ENCODE measurements at regions not wholly inside any gene's neighbourhood (a gene's known extent, or its start where the extent isn't known, plus 50 kb on each side); places are given as distances from the start of the nearest gene placed in this dataset.

- ATAC-seq (ENCODE audit: low read depth), result no peak
Measured at GRCh38 chr5:58366461-58366860, 93.4 kb downstream of the PLK2 start.

GRCh38 chr5:58365791-58366190 lies 94.1 kb downstream of the PLK2 start:
- H3K9me3 Mint-ChIP-seq, result peaks cover 1% of the 10 kb centered on the region
- H3K27ac Mint-ChIP-seq, result no peak overlapping the region
- POLR2A ChIA-PET, result no interaction called here
- no peaks in the 10 kb centered on the region for H3K36me3 Mint-ChIP-seq
- DNase-seq (no peak), ATAC-seq (ENCODE audit: low read depth) (no peak)
- no peaks in the 10 kb centered on the region for H3K4me1 Mint-ChIP-seq
- H3K4me3 Mint-ChIP-seq, result no peak overlapping the region
- peaks cover 2% of the 10 kb centered on the region for H3K27me3 Mint-ChIP-seq

More at GRCh38 chr5:58366461-58366860, 93.4 kb downstream of the PLK2 start:
- Mint-ChIP-seq H3K36me3 (no peaks in the 10 kb centered on the region), H3K4me3 (no peak overlapping the region), H3K27ac (no peak overlapping the region), H3K4me1 (no peaks in the 10 kb centered on the region), H3K27me3 (peaks cover 2% of the 10 kb centered on the region), H3K9me3 (peaks cover 1% of the 10 kb centered on the region)
- DNase-seq, result no peak
- POLR2A ChIA-PET, result no interaction called here

GRCh38 chr5:58363461-58364249 lies 96.2 kb downstream of the PLK2 start:
- POLR2A ChIA-PET, result no interaction called here
- ATAC-seq (ENCODE audit: low read depth), result no peak
- Mint-ChIP-seq H3K4me3 (no peak overlapping the region), H3K27me3 (peaks cover 2% of the 10 kb centered on the region), H3K9me3 (peaks cover 1% of the 10 kb centered on the region), H3K4me1 (no peaks in the 10 kb centered on the region), H3K27ac (no peak overlapping the region), H3K36me3 (no peaks in the 10 kb centered on the region)
- DNase-seq, result no peak

GRCh38 chr5:58362135-58362534 lies 97.8 kb downstream of the PLK2 start:
- no peak overlapping the region for H3K27ac Mint-ChIP-seq
- ATAC-seq (ENCODE audit: low read depth), result no peak
- peaks cover under 1% of the 10 kb centered on the region for H3K9me3 Mint-ChIP-seq
- peaks cover 2% of the 10 kb centered on the region for H3K27me3 Mint-ChIP-seq
- POLR2A ChIA-PET, result no interaction called here
- no peak for DNase-seq
- H3K4me1 Mint-ChIP-seq, result no peaks in the 10 kb centered on the region
- H3K4me3 Mint-ChIP-seq, result no peak overlapping the region
- H3K36me3 Mint-ChIP-seq, result no peaks in the 10 kb centered on the region

- no peaks in the 10 kb centered on the region for H3K36me3 Mint-ChIP-seq
- DNase-seq, result no peak
- H3K4me3 Mint-ChIP-seq, result no peak overlapping the region
- no peaks in the 10 kb centered on the region for H3K27me3 Mint-ChIP-seq
- no peak overlapping the region for H3K27ac Mint-ChIP-seq
- no peaks in the 10 kb centered on the region for H3K4me1 Mint-ChIP-seq
- POLR2A ChIA-PET, result no interaction called here
- ATAC-seq (ENCODE audit: low read depth), result no peak
- H3K9me3 Mint-ChIP-seq, result no peaks in the 10 kb centered on the region
Measured at GRCh38 chr5:58360794-58361193, 99.1 kb downstream of the PLK2 start.

- H3K27ac Mint-ChIP-seq, result no peak overlapping the region
- POLR2A ChIA-PET, result no interaction called here
- ATAC-seq (ENCODE audit: low read depth) (no peak), DNase-seq (no peak)
- H3K36me3 Mint-ChIP-seq, result no peaks in the 10 kb centered on the region
- H3K27me3 Mint-ChIP-seq, result no peaks in the 10 kb centered on the region
- no peaks in the 10 kb centered on the region for H3K9me3 Mint-ChIP-seq
- H3K4me3 Mint-ChIP-seq, result no peak overlapping the region
- no peaks in the 10 kb centered on the region for H3K4me1 Mint-ChIP-seq
Measured at GRCh38 chr5:58359981-58360380, 99.9 kb downstream of the PLK2 start.

DNA sequence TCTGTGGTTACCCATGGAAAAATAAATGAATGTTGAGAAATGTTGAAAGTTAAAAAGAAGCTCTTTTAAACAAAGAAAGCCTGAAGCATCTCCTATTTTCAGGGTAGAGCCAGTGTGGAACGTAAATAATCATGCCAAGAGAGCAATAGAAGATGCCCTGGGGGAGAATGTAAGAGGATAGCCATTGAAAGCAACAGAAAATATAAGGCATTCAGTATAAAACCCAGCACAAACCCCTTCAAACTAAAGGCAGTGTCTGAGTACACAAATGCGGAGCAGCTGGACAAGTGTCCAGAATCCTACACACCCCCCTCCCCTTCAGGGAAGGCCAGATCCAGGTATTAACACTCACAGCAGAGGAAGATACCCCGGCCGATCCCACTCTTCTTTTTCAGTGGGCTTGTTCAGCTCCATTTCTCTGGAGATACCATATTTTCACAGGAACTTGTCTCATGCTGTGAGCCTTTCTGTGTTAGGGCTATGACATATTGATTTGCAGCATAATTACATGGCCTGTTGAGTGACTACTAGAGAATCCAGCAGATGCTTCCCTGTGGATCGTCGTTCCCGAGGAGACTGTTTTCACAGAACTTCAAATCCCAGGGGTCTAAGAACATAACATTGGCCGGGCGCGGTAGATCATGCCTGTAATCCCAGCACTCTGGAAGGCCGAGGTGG lies 101.2 kb downstream of the PLK2 start:
- Mint-ChIP-seq H3K27me3 (no peaks in the 10 kb centered on the region), H3K36me3 (no peaks in the 10 kb centered on the region), H3K4me1 (no peaks in the 10 kb centered on the region), H3K4me3 (no peak overlapping the region), H3K27ac (no peak overlapping the region), H3K9me3 (no peaks in the 10 kb centered on the region)
- POLR2A ChIA-PET, result no interaction called here
- DNase-seq, result no peak
- no peak for ATAC-seq (ENCODE audit: low read depth)

DNA sequence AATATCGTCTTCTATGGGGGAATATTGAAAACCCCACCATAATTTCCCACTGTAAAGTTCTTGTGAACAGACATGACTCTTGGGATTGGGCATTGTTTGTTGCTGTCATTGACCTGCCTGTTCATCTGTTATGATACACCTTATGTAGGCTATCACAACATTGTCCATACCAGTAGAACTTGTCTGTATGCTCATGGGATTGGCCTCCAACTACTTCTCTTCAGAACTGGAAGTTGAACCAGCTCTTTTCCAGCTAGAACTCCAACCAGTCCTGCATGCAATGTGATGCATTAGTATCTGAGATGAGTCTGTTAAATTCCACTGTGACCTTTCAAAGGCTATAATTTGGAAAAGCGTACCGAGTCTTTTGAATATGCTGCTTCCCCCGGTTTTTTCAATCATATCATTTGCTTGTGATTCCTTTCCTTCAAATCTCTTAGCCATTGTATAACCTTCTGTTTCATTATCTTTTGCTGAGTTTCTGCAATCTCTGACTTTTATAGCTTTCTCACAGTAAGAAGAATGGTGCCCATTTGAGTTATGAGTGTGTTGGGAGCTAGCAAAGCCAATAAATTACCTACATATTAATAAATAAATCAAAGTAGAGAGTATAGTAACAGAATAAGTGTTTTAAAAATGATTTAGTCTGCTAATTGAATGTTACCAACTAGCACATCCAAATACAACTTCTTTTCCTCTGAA lies 101.9 kb downstream of the PLK2 start:
- Mint-ChIP-seq H3K9me3 (no peaks in the 10 kb centered on the region), H3K4me3 (no peak overlapping the region), H3K36me3 (no peaks in the 10 kb centered on the region), H3K27ac (no peak overlapping the region), H3K27me3 (no peaks in the 10 kb centered on the region), H3K4me1 (no peaks in the 10 kb centered on the region)
- POLR2A ChIA-PET, result no interaction called here
- no peak for ATAC-seq (ENCODE audit: low read depth)
- DNase-seq, result no peak

DNA sequence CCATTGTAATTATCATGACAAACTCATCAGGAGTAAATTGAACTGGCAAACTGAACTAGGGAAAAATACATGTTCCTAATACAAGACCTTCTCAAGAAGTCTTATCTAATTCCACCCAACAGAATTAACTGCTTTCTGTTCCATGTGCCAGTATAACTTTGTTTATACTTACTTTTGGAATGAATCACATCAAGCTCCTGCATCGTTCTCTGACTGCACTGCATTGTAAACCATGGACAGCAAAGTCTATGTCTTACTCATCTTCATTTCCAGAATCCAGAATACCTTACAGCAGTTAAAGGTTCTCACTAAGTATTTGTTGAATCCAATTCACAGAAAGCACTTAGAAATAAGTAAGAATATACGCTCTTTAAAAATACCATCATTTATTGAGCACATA lies 102.8 kb downstream of the PLK2 start:
- DNase-seq (no peak), ATAC-seq (ENCODE audit: low read depth) (no peak)
- Mint-ChIP-seq H3K27ac (no peak overlapping the region), H3K4me3 (no peak overlapping the region), H3K36me3 (no peaks in the 10 kb centered on the region), H3K27me3 (no peaks in the 10 kb centered on the region), H3K9me3 (no peaks in the 10 kb centered on the region), H3K4me1 (no peaks in the 10 kb centered on the region)
- POLR2A ChIA-PET, result no interaction called here

- Mint-ChIP-seq H3K9me3 (no peaks in the 10 kb centered on the region), H3K4me1 (no peaks in the 10 kb centered on the region), H3K36me3 (no peaks in the 10 kb centered on the region), H3K27ac (no peak overlapping the region), H3K27me3 (no peaks in the 10 kb centered on the region), H3K4me3 (no peak overlapping the region)
- no peak for DNase-seq
- no peak for ATAC-seq (ENCODE audit: low read depth)
- POLR2A ChIA-PET, result no interaction called here
Measured at GRCh38 chr5:58356662-58357061, 103.2 kb downstream of the PLK2 start.

DNA sequence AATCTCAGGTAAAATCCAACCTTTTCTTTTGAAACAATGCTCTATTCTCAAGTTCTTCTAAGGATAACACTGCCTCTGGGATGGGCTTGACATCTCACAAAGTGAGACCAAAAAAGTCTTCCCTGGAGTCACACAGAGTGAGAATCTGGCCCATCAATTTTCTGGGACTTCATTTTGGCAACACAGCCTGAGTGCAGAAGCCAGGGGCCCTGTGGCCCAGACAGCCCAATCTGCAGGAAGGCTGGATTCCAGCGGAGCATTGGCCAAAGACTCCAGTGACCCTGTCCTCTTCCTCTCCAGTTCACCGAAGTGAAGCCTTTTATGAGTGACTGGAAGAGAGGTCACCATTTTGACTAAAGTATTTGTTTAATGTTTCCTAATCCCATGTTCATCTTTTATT lies 105.1 kb downstream of the PLK2 start:
- H3K9me3 Mint-ChIP-seq, result no peaks in the 10 kb centered on the region
- H3K4me3 Mint-ChIP-seq, result no peak overlapping the region
- no peaks in the 10 kb centered on the region for H3K4me1 Mint-ChIP-seq
- DNase-seq, result no peak
- H3K36me3 Mint-ChIP-seq, result no peaks in the 10 kb centered on the region
- no peaks in the 10 kb centered on the region for H3K27me3 Mint-ChIP-seq
- no peak overlapping the region for H3K27ac Mint-ChIP-seq
- POLR2A ChIA-PET, result no interaction called here
- ATAC-seq (ENCODE audit: low read depth), result no peak

DNA sequence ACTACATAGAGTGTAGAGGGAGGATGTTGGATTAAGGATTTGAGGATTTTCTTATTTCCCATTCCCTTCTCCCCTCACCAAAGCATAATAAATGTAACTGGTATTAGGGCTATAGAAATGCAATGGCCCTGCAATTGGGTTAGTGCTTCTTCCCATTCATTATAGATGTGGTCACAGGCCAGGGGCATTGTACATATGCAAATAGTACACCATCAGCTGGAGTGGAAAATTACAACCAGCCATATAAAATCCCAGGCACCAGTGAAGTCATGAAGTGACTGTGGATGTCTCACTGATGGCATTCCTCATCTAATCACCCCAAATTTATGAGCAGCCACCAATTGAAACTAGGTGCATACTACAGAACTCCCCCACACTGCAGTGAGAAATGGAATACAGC lies 105.9 kb downstream of the PLK2 start:
- Mint-ChIP-seq H3K36me3 (no peaks in the 10 kb centered on the region), H3K4me1 (no peaks in the 10 kb centered on the region), H3K9me3 (no peaks in the 10 kb centered on the region), H3K27me3 (no peaks in the 10 kb centered on the region), H3K27ac (no peak overlapping the region), H3K4me3 (no peak overlapping the region)
- no peak for ATAC-seq (ENCODE audit: low read depth)
- POLR2A ChIA-PET, result no interaction called here
- no peak for DNase-seq

DNA sequence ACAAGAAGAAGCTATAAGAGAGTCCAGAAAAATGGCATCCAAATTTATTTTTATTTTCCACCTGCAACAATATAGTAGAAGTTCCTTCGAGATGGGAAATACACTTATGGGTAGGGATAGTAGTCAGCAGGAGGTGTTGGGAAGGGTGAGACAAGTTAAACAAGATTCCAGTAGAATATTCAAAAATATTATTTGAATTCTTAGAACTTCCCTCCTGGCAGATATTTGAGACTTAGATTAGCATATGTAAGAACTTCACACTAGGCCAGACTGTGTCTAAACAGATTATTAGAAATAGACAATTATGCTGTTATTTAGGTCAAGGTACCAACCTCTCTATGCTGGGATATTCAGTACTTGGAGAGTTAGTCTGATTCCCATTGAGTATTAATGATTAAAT lies 108.7 kb downstream of the PLK2 start:
- no peak for ATAC-seq (ENCODE audit: low read depth)
- no peak for DNase-seq
- Mint-ChIP-seq H3K4me1 (no peaks in the 10 kb centered on the region), H3K27me3 (no peaks in the 10 kb centered on the region), H3K27ac (no peak overlapping the region), H3K9me3 (no peaks in the 10 kb centered on the region), H3K4me3 (no peak overlapping the region), H3K36me3 (no peaks in the 10 kb centered on the region)
- POLR2A ChIA-PET, result no interaction called here

Data from activated naive CD8-positive, alpha-beta T cell treated with anti-CD3 and anti-CD28 coated beads, Interleukin-2, amount 10 ng/mL, durations not matched to agents 7 days and 5 days (primary cell).